Keratinocyte (primary cell): ENCODE measurements at regions not wholly inside any gene's neighbourhood (a gene's known extent, or its start where the extent isn't known, plus 50 kb on each side); places are given as distances from the start of the nearest gene placed in this dataset.

Experiments used
- DNase-seq: peaks from one replicate; pipeline ENCODE4 v3.0.0-alpha.2; 2011; ENCODE audit warnings: low read depth, missing footprints, low spot score
- FAIRE-seq: peaks from 2 replicates; lab custom pipeline; 2011; peaks lifted over from hg19 to GRCh38; lab: Jason Lieb, UNC
- H2AFZ ChIP-seq: 2 replicates; pipeline ENCODE4 v1.6.0; 2012; ENCODE audit warnings: low read length, control low read depth, inconsistent platforms; ENCODE audit not compliant: control insufficient read depth
- H3K27ac ChIP-seq: 2 replicates; pipeline ENCODE4 v1.5.1; 2011; ENCODE audit warnings: low read length; ENCODE audit not compliant: control insufficient read depth, insufficient read depth
- H3K27me3 ChIP-seq: 3 replicates; pipeline ENCODE4 v1.6.0; 2011; ENCODE audit warnings: low read length; ENCODE audit not compliant: control insufficient read depth, insufficient read depth; ENCODE audit errors: extremely low read depth
- H3K36me3 ChIP-seq, 2 experiments: 2 replicates in 1 of 2; 3 replicates in 1 of 2; pipeline ENCODE4 v1.5.1; 2011; ENCODE audit warnings: low read length in 2 of 2, mild to moderate bottlenecking in 1 of 2; ENCODE audit not compliant: control insufficient read depth in 2 of 2, insufficient read depth in 2 of 2; ENCODE audit errors: extremely low read depth in 1 of 2
- H3K4me1 ChIP-seq: 3 replicates; pipeline ENCODE4 v1.5.1; 2011; ENCODE audit warnings: low read length; ENCODE audit not compliant: control insufficient read depth, insufficient read depth; ENCODE audit errors: extremely low read depth
- H3K4me2 ChIP-seq: 3 replicates; pipeline ENCODE4 v1.6.0; 2011; ENCODE audit warnings: low read depth, low read length; ENCODE audit not compliant: control insufficient read depth, insufficient read depth; ENCODE audit errors: extremely low read depth
- H3K4me3 ChIP-seq, 3 experiments: fragments of 200-600 bp in 1 of 3; sonication (generic) in 1 of 3; 2 replicates in 2 of 3; 3 replicates in 1 of 3; pipeline ENCODE4 v1.5.1; 2011 to 2016; ENCODE audit warnings: low read length in 3 of 3, mild to moderate bottlenecking in 3 of 3, control low read depth in 2 of 3, inconsistent platforms in 1 of 3, low read depth in 1 of 3, mixed read lengths in 1 of 3, mixed run types in 1 of 3, moderate library complexity in 1 of 3; ENCODE audit not compliant: control insufficient read depth in 2 of 3, insufficient read depth in 2 of 3; ENCODE audit errors: extremely low read depth in 1 of 3
- H3K79me2 ChIP-seq: 2 replicates; pipeline ENCODE4 v1.6.0; 2012; ENCODE audit warnings: low read length; ENCODE audit not compliant: control insufficient read depth, insufficient read depth
- H3K9ac ChIP-seq: 3 replicates; pipeline ENCODE4 v1.6.0; 2011; ENCODE audit warnings: low read length; ENCODE audit not compliant: control insufficient read depth, insufficient read depth; ENCODE audit errors: extremely low read depth
- H3K9me1 ChIP-seq: 3 replicates; pipeline ENCODE4 v1.6.0; 2011; ENCODE audit warnings: low read length; ENCODE audit not compliant: control insufficient read depth, insufficient read depth; ENCODE audit errors: extremely low read depth
- H3K9me3 ChIP-seq: 2 replicates; pipeline ENCODE4 v1.5.1; 2012; ENCODE audit warnings: low read depth, low read length; ENCODE audit not compliant: control insufficient read depth
- H4K20me1 ChIP-seq: 3 replicates; pipeline ENCODE4 v1.6.0; 2011; ENCODE audit warnings: low read length; ENCODE audit not compliant: control insufficient read depth, insufficient read depth; ENCODE audit errors: extremely low read depth
- CTCF ChIP-seq, 3 experiments: IDR thresholded peaks in 1 of 3; conservative IDR thresholded peaks in 1 of 3; optimal IDR thresholded peaks in 1 of 3; 2 replicates in 2 of 3; 3 replicates in 1 of 3; pipeline versions ENCODE3 to v1.5.1; 2011; ENCODE audit warnings: low read length in 3 of 3, mild to moderate bottlenecking in 3 of 3, moderate library complexity in 2 of 3, control low read depth in 1 of 3, inconsistent platforms in 1 of 3; ENCODE audit not compliant: insufficient read depth in 2 of 3; ENCODE audit errors: extremely low read depth in 1 of 3
- EZH2 ChIP-seq: IDR thresholded peaks from one replicate; pipeline ENCODE4 v1.6.1; 2012; ENCODE audit warnings: inconsistent platforms, mild to moderate bottlenecking, low read length, moderate library complexity
- dilution Hi-C: fragments of 300-500 bp; cut with MboI; formaldehyde crosslinking; loops from one replicate; pipeline ENCODE4 v1.7.0; 2020; ENCODE audit warnings: low sequenced_read_pairs; ENCODE audit not compliant: extremely low pct_ligation_motif_present

GRCh38 chr14:83991666-83992065 is 1538.3 kb upstream of the FLRT2 start:
- Histone ChIP-seq H3K4me2 (no peak overlapping the region), H3K4me1 (no peaks in the 10 kb centered on the region), H3K27me3 (no peaks in the 10 kb centered on the region), H3K9ac (no peak overlapping the region), H2AFZ (no peak overlapping the region), H3K9me3 (no peaks in the 10 kb centered on the region), H3K4me3 (no peak overlapping the region), H3K36me3 (no peaks in the 10 kb centered on the region), H3K79me2 (no peaks in the 10 kb centered on the region), H4K20me1 (no peaks in the 10 kb centered on the region), H3K9me1 (no peaks in the 10 kb centered on the region), H3K27ac (no peak overlapping the region)
- FAIRE-seq (no peak), DNase-seq (no peak)
- TF ChIP-seq CTCF (optimal IDR thresholded peaks at IDR 0.05 in 1 of 3, IDR thresholded peaks at IDR 0.05 in 1 of 3, conservative IDR thresholded peaks at IDR 0.05 in 1 of 3; ENCODE audit: extremely low read depth in 1 of 3, insufficient read depth in 2 of 3, low read length in 3 of 3) (no peak), EZH2 (no peak)
- dilution Hi-C loops = no loop called here

- no peaks in the 10 kb centered on the region for H3K36me3 ChIP-seq
- no peak overlapping the region for H3K27ac ChIP-seq
- H4K20me1 ChIP-seq = no peaks in the 10 kb centered on the region
- H2AFZ ChIP-seq = no peak overlapping the region
- H3K9me1 ChIP-seq = no peaks in the 10 kb centered on the region
- no peaks in the 10 kb centered on the region for H3K79me2 ChIP-seq
- no peak overlapping the region for H3K4me2 ChIP-seq
- no peaks in the 10 kb centered on the region for H3K9me3 ChIP-seq
- no peak overlapping the region for H3K9ac ChIP-seq
- H3K4me3 ChIP-seq = no peak overlapping the region
- H3K27me3 ChIP-seq = no peaks in the 10 kb centered on the region
- no peak for DNase-seq
- dilution Hi-C loops = no loop called here
- H3K4me1 ChIP-seq = no peaks in the 10 kb centered on the region
- TF ChIP-seq CTCF (optimal IDR thresholded peaks at IDR 0.05 in 1 of 3, IDR thresholded peaks at IDR 0.05 in 1 of 3, conservative IDR thresholded peaks at IDR 0.05 in 1 of 3; ENCODE audit: extremely low read depth in 1 of 3, insufficient read depth in 2 of 3, low read length in 3 of 3) = no peak
- TF ChIP-seq EZH2 = no peak
- no peak for FAIRE-seq
Observed at GRCh38 chr14:83992857-83993256, 1537.1 kb upstream of the FLRT2 start.
